CD4-positive, alpha-beta T cell (primary cell): ENCODE measurements at regions not wholly inside any gene's neighbourhood (a gene's known extent, or its start where the extent isn't known, plus 50 kb on each side); places are given as distances from the start of the nearest gene placed in this dataset.
A peak's percentile ranks its signal among the peaks of the same experiment; 100 is the strongest.

Experiments used
- ATAC-seq: fragments of 200-7000 bp; cut with Tn5 transposase; one replicate; pipeline ENCODE4 v1.10.0; 2022; ENCODE audit warnings: mild to moderate bottlenecking; ENCODE audit not compliant: poor library complexity
- CTCF ChIA-PET: fragments of 350-600 bp; sonication (Branson Sonifier 250); formaldehyde crosslinking; loops from one replicate; lab custom pipeline; 2021; ENCODE audit warnings: antibody characterized with exemption, inconsistent platforms; lab: Charles Lee
- POLR2A ChIA-PET: fragments of 350-600 bp; sonication (Branson Sonifier 250); formaldehyde crosslinking; loops from one replicate; lab custom pipeline; 2021; ENCODE audit warnings: antibody characterized with exemption, inconsistent platforms; lab: Charles Lee
- DNase-seq, 14 experiments: peaks; one replicate each; pipeline ENCODE4 v3.0.0-alpha.2; 2013 to 2020; ENCODE audit warnings: mixed read lengths in 2 of 14
- H3K27ac ChIP-seq, 2 donors: one replicate each; pipeline versions ENCODE4 v1.5.1 to v1.7.0; 2013; ENCODE audit warnings: low read length in 2 of 2, low read depth in 1 of 2, mild to moderate bottlenecking in 1 of 2
- H3K27me3 ChIP-seq, 2 experiments: 1 replicate in 1 of 2; 2 replicates in 1 of 2; pipeline versions ENCODE4 v1.6.1 to v1.7.0; 2013; ENCODE audit warnings: low read length in 2 of 2, control low read depth in 1 of 2, mild to moderate bottlenecking in 1 of 2, moderate library complexity in 1 of 2; ENCODE audit not compliant: insufficient read depth in 2 of 2, control insufficient read depth in 1 of 2
- H3K36me3 ChIP-seq: one replicate; pipeline ENCODE4 v1.6.1; 2013; ENCODE audit warnings: low read length, control low read depth; ENCODE audit not compliant: insufficient read depth
- H3K4me1 ChIP-seq: one replicate; pipeline ENCODE4 v1.6.1; 2013; ENCODE audit warnings: low read length, control low read depth; ENCODE audit not compliant: insufficient read depth
- H3K4me3 ChIP-seq: one replicate; pipeline ENCODE4 v1.5.1; 2013; ENCODE audit warnings: mild to moderate bottlenecking, low read length, moderate library complexity
- H3K9me3 ChIP-seq, 2 experiments: 1 replicate in 1 of 2; 2 replicates in 1 of 2; pipeline versions ENCODE4 v1.6.1 to v1.7.0; 2013; ENCODE audit warnings: low read length in 2 of 2, mild to moderate bottlenecking in 2 of 2, control low read depth in 1 of 2, moderate library complexity in 1 of 2; ENCODE audit not compliant: control insufficient read depth in 1 of 2, insufficient read depth in 1 of 2
- H3K27ac Mint-ChIP-seq: one replicate; pipeline ENCODE4 v1.8.0; 2020; ENCODE audit warnings: mixed read lengths
- H3K27me3 Mint-ChIP-seq: one replicate; pipeline ENCODE4 v1.8.0; 2021; ENCODE audit warnings: mixed read lengths
- H3K36me3 Mint-ChIP-seq: one replicate; pipeline ENCODE4 v1.8.0; 2021; ENCODE audit warnings: low read depth, mixed read lengths
- H3K4me1 Mint-ChIP-seq: one replicate; pipeline ENCODE4 v1.8.0; 2021; ENCODE audit warnings: low read depth, mixed read lengths
- H3K4me3 Mint-ChIP-seq: one replicate; pipeline ENCODE4 v1.8.0; 2020; ENCODE audit warnings: mild to moderate bottlenecking, mixed read lengths
- H3K9me3 Mint-ChIP-seq: one replicate; pipeline ENCODE4 v1.8.0; 2020; ENCODE audit warnings: mixed read lengths
- intact Hi-C, 2 experiments: fragments of 100-400 bp; cut with DNase I in 1 of 2; cut with micrococcal nuclease in 1 of 2; formaldehyde crosslinking; loops; one replicate each; pipeline versions ENCODE4 v1.15.1 to v1.9.0; 2023 to 2025; cut with DNase I, micrococcal nuclease
- TF ChIP-seq, protein P1 (sequence below): fragments of 200-600 bp; IDR thresholded peaks from one replicate; pipeline ENCODE4 v1.8.0; 2022; ENCODE audit warnings: antibody characterized with exemption, mild to moderate bottlenecking

- CTCF ChIA-PET: no interaction called here
- POLR2A ChIA-PET: interaction anchor here (0.8 kb wide), 1 partner anchor 218 kb away, joined by 3 read pairs; no protein-coding TSS in a partner anchor
Observed at GRCh38 chr1:25145775-25146393, 86.4 kb downstream of the SYF2 start.

DNA sequence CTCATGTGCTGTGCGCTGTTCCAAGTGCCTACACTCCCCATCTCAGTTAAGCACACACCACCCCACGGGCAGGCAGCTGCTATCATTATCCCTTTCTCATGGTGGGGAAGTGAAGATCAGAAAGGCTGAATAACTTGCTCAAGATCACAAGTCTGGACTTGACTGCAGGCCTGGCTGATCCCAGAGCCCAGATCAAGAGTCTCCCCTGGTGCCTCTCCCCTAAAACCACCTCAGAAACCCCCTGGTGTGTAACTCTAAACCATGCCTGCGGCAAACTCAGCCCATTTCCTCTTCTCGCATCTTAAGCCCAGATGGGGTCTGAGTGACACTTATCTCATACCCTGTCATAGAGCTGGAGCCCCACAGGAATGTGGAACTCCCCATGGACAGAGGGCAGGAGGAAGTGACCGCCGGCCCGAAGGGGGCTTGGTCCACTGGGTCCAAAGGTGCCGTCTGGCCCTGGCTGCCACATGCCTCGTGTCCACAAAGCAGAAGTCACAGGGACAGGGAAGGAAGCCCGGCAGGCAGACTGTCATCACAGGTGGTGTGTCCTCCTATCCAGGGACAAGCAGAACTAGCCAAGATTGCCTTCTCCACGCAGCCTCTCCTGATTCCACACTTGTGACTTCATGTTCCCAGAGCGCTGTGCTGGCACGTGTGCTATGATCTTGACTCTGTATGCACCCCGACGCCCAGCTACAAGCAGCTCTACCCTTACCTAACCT is 92.1 kb downstream of the SYF2 start:
- intact Hi-C loops: no loop called here

More at GRCh38 chr1:25145775-25146393, 86.4 kb downstream of the SYF2 start:
- Mint-ChIP-seq H3K4me3 (no peak overlapping the region), H3K27ac (no peak overlapping the region), H3K4me1 (no peaks in the 10 kb centered on the region), H3K27me3 (peaks cover 41% of the 10 kb centered on the region), H3K9me3 (no peaks in the 10 kb centered on the region), H3K36me3 (no peaks in the 10 kb centered on the region)
- Histone ChIP-seq H3K4me1 (no peaks in the 10 kb centered on the region), H3K27ac (no peak overlapping the region), H3K9me3 (no peaks in the 10 kb centered on the region), H3K36me3 (no peaks in the 10 kb centered on the region), H3K4me3 (no peak overlapping the region), H3K27me3 (peaks cover 0 to 2% of the 10 kb centered on the region in 2 experiments)
- no peak for ATAC-seq
- DNase-seq: no peak
- TF ChIP-seq, protein P1, sequence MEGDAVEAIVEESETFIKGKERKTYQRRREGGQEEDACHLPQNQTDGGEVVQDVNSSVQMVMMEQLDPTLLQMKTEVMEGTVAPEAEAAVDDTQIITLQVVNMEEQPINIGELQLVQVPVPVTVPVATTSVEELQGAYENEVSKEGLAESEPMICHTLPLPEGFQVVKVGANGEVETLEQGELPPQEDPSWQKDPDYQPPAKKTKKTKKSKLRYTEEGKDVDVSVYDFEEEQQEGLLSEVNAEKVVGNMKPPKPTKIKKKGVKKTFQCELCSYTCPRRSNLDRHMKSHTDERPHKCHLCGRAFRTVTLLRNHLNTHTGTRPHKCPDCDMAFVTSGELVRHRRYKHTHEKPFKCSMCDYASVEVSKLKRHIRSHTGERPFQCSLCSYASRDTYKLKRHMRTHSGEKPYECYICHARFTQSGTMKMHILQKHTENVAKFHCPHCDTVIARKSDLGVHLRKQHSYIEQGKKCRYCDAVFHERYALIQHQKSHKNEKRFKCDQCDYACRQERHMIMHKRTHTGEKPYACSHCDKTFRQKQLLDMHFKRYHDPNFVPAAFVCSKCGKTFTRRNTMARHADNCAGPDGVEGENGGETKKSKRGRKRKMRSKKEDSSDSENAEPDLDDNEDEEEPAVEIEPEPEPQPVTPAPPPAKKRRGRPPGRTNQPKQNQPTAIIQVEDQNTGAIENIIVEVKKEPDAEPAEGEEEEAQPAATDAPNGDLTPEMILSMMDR: no peak
- intact Hi-C loops: loop anchor here (5.0 kb wide), 2 partner anchors 214 to 299 kb away; partner anchors contain the start of gene RUNX3 (in 1 of the 2)

DNA sequence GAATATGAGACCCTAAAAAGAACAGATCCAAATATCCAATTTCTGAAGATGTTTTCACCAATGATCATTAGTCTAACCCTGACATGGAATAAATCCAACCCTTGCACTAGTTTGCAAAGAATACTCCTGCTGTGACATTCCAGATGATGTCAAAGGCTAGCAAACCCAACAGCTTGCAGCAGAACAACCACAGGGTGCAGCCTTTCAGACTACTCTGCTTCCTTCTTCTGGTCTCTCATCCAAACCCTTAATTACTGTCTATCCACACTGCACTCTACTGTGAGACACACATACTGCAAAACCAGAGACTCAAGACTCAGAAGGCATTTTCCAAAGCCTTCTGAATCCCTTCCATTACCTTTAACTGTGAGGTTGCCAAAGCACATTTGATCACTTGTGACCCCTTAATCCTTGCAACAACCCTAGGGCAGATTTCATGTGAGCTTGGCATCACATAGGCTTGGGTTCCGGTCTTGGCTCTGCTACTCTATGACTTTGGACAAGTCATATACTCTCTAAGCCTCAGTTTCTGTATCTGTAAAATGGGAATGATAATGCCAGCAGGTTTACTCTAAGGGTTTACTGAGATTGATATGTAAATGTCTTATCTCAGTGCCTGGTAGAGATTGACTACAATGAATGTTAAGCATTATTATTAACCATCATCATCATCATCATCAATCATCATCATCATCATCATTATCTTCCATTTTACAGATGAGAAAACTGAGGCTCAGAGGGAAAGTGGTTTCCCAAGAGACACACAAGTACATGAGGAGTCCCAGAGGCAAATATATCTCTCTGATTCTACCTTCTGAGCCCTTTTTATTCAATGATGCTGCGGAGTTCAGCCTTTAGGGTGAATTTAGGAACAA is 94.5 kb downstream of the SYF2 start:
- Histone ChIP-seq H3K27me3 (peaks cover 6% of the 10 kb centered on the region in 2 experiments), H3K36me3 (no peaks in the 10 kb centered on the region), H3K9me3 (no peaks in the 10 kb centered on the region), H3K4me1 (no peaks in the 10 kb centered on the region), H3K27ac (no peak overlapping the region), H3K4me3 (no peak overlapping the region)
- no peak overlapping the region for H3K27ac Mint-ChIP-seq
- TF ChIP-seq, protein P1: no peak
- ChIA-PET CTCF (no interaction called here), POLR2A (no interaction called here)
- intact Hi-C loops: no loop called here
- H3K9me3 Mint-ChIP-seq: no peaks in the 10 kb centered on the region
- H3K4me1 Mint-ChIP-seq: no peaks in the 10 kb centered on the region
- H3K36me3 Mint-ChIP-seq: no peaks in the 10 kb centered on the region
- H3K4me3 Mint-ChIP-seq: no peak overlapping the region
- DNase-seq: no peak
- peaks cover 35% of the 10 kb centered on the region for H3K27me3 Mint-ChIP-seq
- no peak for ATAC-seq

More for the DNA sequence above, 92.1 kb downstream of the SYF2 start:
- Mint-ChIP-seq H3K4me1 (no peaks in the 10 kb centered on the region), H3K4me3 (no peak overlapping the region), H3K9me3 (no peaks in the 10 kb centered on the region), H3K36me3 (no peaks in the 10 kb centered on the region), H3K27ac (no peak overlapping the region), H3K27me3 (peaks cover 39% of the 10 kb centered on the region)
- no peak for ATAC-seq
- CTCF ChIA-PET: no interaction called here
- peak in 3 of 14 experiments; percentile 5 to 70 (median 61) for DNase-seq
- Histone ChIP-seq H3K27me3 (peaks cover 6 to 9% of the 10 kb centered on the region in 2 experiments), H3K9me3 (no peaks in the 10 kb centered on the region), H3K27ac (no peak overlapping the region), H3K4me3 (no peak overlapping the region), H3K4me1 (no peaks in the 10 kb centered on the region), H3K36me3 (no peaks in the 10 kb centered on the region)
- TF ChIP-seq, protein P1: no peak
- POLR2A ChIA-PET: no interaction called here
